ENCODE measurements at regions not wholly inside any gene's neighbourhood (a gene's known extent, or its start where the extent isn't known, plus 50 kb on each side); places are given as distances from the start of the nearest gene placed in this dataset.

GRCh38 chr7:41024126-41024525, 678.8 kb downstream of the INHBA start:
- no peak for DNase-seq

- no peak for DNase-seq
Observed at GRCh38 chr7:41020056-41020455, 682.8 kb downstream of the INHBA start.

DNA sequence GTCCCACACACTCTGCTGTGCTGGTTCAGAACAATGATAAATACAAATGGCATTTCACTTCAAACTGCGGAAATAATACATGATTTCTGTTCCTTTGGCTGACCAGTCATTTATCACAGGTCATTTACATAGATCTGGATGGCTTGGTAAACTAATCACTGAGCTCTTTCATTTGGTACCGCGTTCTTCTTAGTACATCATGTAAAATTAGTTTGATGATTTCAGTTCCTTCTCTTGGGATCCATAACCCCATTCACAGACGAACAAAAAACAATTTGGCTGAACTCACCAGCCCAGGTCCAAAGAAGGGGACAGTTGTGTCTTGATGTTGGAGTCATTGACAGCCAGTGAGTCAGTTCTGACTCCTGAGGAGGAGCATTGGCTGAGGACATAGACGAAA, 689.8 kb downstream of the INHBA start:
- no peak for DNase-seq

DNA sequence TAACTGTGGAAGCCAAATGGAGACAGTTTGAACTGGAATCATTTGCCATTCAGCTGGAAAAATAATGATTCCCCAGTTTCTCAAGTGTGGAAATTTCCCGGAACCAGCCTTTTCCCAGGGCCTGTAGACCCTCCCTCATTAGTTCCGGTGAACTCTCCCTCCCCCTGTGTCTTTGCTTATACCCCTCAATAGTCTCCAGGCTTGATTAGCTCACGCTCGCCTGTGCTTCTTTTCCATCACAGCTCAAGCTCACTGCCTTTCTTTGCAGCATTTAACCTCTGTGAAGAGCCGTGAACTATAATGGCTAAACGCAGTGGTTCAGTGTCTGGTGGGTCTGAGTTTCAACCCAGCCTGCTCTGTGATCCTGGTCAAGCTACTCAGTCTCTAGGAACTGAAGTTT, 690.8 kb downstream of the INHBA start:
- DNase-seq: no peak

DNA sequence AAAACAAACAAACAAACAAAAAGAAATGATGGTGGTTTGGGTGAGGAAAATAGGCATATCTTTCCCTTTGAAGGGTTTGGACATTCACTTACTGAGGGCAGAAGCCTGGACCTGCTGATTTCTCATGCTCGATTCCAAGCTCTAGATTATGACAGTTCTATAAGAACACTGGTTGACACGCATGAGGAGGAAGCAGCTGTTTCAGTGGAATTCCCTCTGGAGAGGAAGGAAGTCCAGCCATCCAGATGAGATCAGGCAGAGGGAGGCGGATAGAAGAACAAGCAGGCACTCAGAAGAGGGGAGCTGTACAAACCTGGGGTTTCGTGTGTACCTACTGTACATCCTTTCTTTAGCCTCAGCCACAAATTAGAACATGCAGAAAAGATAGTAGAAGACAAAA, 691.9 kb downstream of the INHBA start:
- peak; percentile 64 to 76 (median 73) for DNase-seq

- peak; percentile 66 to 73 (median 69) for DNase-seq
Observed at GRCh38 chr7:41010418-41010817, 692.5 kb downstream of the INHBA start.

GRCh38 chr7:41007811-41008210, 695.1 kb downstream of the INHBA start:
- DNase-seq: no peak

DNA sequence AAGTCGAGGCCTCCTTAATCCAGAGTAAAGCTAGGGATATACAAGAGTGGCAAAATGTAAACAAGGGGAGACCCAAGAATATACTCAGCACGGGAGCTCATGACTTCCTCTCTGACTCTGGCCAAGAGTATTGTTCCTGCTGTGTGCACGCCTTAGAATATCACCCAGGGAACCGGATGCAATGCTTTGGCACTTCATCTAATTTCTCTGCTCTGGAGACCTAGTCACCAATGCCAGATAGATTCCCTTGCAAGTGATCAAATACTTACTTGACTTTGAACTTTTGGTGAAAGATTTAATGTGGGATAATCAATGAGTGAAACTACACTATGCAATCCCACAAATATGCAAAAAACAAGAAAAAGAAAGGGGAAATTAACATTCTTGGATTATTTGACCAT, 695.5 kb downstream of the INHBA start:
- peak; percentile 24 to 34 (median 31) for DNase-seq

- peak in 2 of 3 donors; percentile 15 to 31 for DNase-seq
Observed at GRCh38 chr7:41006306-41006995, 696.4 kb downstream of the INHBA start.

DNA sequence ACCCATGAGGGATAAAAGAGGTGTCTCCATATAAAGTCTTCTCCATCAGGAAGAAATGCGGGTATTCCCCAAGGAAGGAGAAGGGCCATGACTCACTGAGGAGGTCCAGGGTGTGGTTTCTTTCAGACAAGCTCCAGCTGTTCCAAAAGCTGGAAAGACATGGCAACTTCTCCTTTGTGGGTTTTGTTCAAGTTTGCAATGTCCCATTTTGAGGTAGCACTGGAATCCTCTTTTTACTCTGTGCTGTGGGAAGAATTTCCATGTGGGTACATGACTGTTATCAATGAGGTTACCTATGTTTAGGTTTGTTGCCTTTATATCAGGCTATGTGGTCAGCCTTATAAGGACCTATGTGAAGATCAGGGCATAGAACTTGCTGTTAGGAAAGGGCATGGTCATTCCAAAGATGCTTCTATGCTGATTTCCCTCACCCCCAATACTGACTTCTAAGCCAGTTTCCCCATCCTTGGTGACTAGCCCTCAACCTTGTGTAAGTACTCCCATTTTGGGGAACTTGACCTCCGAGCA, 697.5 kb downstream of the INHBA start:
- peak; percentile 39 to 54 (median 47) for DNase-seq

GRCh38 chr7:41003977-41004376, 698.9 kb downstream of the INHBA start:
- no peak for DNase-seq

DNA sequence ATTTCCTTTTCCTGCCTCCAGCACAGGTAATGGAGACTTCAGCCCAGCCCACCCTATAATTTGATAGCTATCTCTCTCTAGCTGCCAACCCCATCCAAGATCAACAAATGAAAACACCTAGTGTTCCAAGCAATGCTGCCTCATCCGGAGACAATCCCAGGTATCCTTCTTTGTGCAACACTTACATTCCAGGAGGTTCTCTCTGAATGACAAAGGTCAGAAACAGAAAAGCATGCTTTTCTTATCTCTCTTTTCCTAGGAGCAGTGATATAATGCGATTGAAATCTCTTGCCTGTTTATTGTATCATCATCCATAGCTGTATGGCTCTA, 699.3 kb downstream of the INHBA start:
- no peak for DNase-seq

- peak; percentile 62 to 71 (median 70) for DNase-seq
Observed at GRCh38 chr7:41002741-41003610, 699.9 kb downstream of the INHBA start.

DNA sequence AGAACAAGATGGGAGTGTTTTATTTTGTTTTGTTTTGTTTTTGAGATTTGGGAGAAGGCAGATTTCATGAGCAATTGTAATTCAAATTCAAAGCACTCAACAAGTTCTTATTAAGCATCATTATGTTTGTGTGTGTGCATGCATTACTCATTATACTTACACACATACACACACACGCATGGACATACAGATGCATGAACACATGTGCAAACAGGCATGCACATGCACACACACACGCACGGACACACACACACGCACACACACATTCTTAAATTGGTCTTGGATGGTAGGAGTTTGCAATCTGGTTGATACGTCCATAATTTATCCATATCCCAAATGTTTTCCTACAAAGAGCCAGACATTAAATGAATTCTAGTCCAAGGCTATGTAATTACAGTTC, 702.8 kb downstream of the INHBA start:
- DNase-seq: no peak

- DNase-seq: no peak
Observed at GRCh38 chr7:40996233-40996677, 706.6 kb downstream of the INHBA start.

DNA sequence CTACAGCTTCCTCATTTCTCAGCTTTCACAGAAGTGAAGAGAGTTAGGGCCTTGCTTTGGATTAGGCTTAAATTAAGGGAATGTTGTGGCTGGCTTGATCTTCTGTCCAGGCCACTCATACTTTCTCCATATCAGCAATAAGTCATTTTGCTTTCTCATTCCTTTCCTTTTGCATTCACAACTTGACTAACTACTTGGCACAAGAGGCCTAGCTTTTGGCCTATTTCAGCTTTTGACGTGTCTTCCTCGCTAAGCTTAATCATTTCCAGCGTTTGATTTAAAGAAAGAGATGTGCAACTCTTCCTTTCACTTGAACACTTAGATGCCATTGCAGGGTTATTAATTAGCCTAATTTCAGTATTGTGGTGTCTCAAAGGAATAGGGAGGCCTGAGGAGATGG, 712.0 kb downstream of the INHBA start:
- no peak for DNase-seq

GRCh38 chr7:40987571-40987970, 715.3 kb downstream of the INHBA start:
- DNase-seq: no peak

- no peak for DNase-seq
Observed at GRCh38 chr7:40986351-40986873, 716.5 kb downstream of the INHBA start.

DNA sequence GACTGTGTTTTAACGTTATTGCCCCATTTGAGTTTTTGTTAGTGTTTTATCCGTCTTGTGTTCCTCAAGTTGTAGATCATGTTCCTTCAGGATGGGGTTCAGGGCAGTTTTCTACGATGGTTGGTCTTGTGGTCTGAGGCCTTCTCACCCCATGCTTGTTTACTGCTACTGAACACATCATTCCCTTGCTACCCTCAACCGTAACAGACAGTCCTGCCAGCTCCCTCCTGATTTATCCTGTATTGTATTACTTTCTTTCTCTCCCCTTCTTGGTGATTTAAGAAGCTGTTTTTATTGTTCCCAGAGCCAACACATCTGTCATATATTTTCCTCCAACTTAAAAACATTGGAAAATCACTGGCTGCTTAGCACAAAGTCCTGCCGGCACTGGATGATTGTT, 719.8 kb downstream of the INHBA start:
- no peak for DNase-seq

DNA sequence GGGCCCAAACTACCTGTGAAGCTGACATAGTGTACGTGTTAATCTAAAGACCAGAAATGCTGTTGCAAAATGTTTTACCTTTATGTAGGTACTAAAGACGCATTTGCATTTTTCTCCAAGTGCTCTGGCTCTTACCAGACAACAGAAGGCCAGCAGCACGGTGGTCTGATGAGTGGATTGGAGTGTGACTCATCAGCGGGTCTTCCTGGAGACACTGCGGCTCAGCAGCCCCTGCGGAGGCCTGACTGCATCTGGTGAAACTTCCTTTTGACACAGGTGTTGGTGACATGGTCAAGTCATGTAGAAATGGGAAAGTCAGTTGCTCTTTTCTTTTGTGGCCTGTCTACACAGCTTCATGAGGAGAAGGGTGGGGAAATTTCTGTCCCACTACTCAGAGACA, 723.6 kb downstream of the INHBA start:
- no peak for DNase-seq

GRCh38 chr7:40978047-40978446, 724.8 kb downstream of the INHBA start:
- no peak for DNase-seq

- no peak for DNase-seq
Observed at GRCh38 chr7:40977533-40977932, 725.4 kb downstream of the INHBA start.

DNA sequence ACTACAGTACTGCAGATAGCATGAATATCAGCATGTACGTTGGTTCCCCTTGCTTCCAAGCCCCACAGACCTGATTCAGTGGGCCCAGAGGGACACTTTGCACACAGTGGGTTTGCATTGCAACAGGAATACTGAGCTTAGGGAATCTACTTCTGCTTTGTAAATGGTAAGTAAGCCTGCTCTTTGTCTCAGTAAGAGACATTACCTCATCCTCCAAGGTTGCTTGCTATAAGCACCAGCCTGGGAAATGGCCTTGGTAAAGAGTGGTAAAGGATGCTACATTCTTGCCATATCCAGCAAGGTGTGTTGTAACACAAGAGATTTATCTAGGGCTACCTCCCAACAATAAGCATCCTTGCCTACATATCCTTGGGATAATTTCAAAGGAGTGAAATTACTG, 730.5 kb downstream of the INHBA start:
- DNase-seq: no peak

DNA sequence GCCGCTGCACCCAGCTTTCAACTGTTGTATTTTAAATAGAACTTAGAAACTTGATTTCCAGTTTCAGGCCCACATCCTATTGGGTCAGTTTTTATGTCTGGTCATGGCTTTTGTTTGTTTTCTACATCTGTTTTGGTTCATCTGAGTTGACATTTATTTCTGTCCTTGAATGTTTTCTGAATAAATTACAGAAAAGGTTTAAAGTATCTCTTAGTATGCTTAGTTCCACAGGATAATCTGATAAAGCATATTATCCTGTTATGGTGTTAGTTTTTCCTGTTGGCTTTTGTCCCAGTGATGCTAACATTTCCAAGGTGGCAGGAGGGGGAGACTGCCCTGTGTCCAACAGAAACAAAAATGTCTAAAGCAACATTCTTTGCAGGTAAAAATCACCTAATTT, 733.2 kb downstream of the INHBA start:
- DNase-seq: no peak

Data from suppressor macrophage treated with lipopolysaccharide for 1 hour (primary cell).